ENCODE measurements at regions not wholly inside any gene's neighbourhood (a gene's known extent, or its start where the extent isn't known, plus 50 kb on each side); places are given as distances from the start of the nearest gene placed in this dataset.
A peak's percentile ranks its signal among the peaks of the same experiment; 100 is the strongest.
"Not testable (repeated sequence)": the region's sequence is repeated elsewhere in the genome, so short reads cannot be mapped to it uniquely, and the experiment has no call there.

GRCh38 chr5:92222449-92222848 lies 839.3 kb upstream of the ARRDC3 start:
- DNase-seq: peak; percentile 1 to 4

- DNase-seq: not testable (repeated sequence)
These were observed 833.7 kb upstream of the ARRDC3 start for GRCh38 chr5:92216852-92217251.

DNA sequence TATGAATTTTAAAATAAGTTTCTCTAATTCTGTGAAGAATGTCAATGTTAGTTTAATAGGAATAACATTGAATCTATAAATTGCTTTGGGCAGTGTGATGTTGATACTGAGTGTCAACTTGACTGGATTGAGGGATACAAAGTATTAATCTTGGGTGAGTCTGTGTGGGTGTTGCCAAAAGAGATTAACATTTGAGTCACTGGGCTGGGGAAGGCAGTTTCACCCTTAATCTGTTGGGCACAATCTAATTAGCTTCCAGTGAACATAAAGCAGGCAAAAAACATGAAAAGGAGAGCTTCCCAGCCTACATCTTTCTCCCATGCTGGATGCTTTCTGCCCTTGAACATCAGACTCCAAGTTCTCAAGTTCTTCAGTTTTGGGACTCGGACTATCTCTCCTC lies 832.0 kb upstream of the ARRDC3 start:
- DNase-seq: no peak

GRCh38 chr5:92208265-92208664 lies 825.1 kb upstream of the ARRDC3 start:
- DNase-seq: no peak

DNA sequence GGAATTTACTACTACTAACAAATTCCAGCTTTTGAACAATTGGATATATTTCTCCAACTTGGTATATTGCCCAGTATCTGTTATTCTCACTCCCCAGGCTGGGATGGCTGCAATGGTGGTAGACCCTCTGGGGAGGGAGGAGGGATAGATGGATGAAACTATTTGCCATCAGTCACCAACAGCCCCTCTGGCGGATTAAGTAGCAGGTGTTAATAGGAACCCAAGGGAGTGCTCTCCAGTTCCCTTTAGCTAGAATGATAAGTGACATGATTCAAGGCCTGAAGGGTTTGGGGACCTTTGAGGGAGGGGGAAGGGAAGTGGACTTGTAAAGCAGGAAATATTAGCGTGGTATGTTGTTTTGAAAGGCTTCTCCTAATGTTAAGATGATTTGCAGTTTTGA lies 824.0 kb upstream of the ARRDC3 start:
- DNase-seq: no peak

- DNase-seq: no peak
These were observed 823.6 kb upstream of the ARRDC3 start for GRCh38 chr5:92206681-92207080.

- DNase-seq: not testable (repeated sequence)
These were observed 815.9 kb upstream of the ARRDC3 start for GRCh38 chr5:92199035-92199434.

DNA sequence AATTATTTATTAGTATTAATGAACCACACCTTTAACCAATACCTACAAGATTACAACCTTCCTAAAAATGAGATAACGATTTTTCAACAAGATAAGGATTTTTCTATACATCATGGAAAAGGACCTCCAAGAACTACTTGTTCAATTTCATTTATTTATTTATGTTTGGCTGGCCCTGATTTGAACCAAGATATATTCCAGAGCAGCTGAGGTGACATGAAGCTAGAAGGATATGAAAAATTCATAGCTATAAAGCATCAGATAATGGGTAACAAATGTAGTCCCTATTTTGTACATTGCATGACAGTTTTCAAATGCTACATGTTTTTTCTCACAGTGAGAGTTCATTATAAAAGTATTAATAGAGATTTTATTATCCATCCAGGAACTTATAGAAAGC lies 798.5 kb upstream of the ARRDC3 start:
- no peak for DNase-seq

DNA sequence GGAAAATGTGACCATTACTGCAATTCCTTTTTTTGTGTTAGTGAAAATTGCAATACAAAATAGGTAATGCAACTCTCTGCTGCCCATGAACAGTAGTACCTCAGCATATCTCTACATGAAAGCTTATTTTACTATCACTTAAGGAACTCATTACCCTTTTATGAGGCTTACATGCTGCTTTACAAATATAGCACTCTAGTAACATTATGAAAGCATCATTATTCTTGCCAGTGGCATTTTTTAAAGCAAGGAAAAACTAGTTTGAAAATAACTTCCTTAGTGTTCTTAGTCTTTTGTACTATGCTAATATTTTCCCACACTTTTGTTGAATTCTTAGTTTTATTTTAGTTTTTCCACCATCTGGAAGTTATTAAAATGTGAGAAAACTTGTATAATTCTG lies 797.3 kb upstream of the ARRDC3 start:
- no peak for DNase-seq

DNA sequence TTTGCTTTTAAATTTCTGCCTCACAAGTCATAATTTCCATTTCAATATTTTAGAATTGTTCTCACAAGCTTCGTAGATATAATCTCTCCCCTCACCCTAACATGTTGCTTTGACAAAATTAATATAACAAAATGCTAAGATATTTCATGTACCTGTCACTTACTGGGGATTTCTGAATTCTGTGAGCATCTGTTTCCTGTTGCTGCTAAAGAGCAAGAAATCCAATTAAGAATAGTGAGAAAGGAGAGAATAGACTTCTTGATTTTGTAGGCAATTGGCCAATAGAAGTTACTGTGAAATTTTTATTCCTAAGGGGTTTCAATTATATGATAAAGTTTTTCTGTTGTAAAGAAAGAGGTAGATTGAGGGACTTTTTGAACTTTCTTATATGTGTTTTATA lies 796.5 kb upstream of the ARRDC3 start:
- no peak for DNase-seq

GRCh38 chr5:92177926-92178487 lies 794.9 kb upstream of the ARRDC3 start:
- DNase-seq: no peak

GRCh38 chr5:92163906-92164305 lies 780.8 kb upstream of the ARRDC3 start:
- no peak for DNase-seq

- no peak for DNase-seq
These were observed 764.7 kb upstream of the ARRDC3 start for GRCh38 chr5:92147798-92148197.

DNA sequence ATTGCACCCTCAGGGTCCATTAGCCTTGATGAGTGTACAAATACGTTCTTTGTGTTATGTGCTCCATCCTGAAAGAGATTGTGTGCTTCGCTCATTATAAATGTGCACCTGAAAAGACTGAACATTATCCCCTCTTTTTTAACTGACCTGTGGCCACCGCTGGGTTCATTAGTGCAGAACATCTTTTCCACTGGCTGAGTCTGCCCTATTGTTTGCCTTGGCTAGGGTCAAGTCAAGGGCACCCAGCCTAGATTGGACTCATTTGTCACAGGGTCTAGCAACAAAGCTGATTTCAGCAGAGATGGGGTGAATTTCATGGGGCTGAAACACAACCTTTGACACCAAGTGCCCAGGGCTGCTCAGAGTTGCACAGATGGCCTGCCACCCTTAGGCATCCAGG lies 764.1 kb upstream of the ARRDC3 start:
- DNase-seq: no peak

GRCh38 chr5:92145852-92146251 lies 762.7 kb upstream of the ARRDC3 start:
- DNase-seq: no peak

DNA sequence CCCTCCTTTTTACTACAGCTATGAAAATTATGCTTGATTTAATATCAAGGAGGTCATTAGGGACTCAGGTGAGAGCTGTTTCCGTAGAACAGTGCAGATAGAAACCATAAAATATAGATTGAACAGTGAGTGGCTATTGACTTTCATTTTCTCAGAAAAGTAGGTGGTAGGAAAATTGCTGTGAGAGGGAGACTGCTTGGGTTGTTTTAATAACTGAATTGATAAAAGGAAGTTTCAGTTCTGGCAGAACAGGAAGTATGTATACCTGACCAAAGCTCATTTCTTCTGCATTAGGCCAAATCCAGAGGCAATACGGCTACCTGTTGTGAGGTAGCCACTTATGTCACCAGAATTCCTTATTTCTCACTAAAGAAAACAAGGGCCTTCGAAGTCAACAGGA lies 761.7 kb upstream of the ARRDC3 start:
- DNase-seq: no peak

DNA sequence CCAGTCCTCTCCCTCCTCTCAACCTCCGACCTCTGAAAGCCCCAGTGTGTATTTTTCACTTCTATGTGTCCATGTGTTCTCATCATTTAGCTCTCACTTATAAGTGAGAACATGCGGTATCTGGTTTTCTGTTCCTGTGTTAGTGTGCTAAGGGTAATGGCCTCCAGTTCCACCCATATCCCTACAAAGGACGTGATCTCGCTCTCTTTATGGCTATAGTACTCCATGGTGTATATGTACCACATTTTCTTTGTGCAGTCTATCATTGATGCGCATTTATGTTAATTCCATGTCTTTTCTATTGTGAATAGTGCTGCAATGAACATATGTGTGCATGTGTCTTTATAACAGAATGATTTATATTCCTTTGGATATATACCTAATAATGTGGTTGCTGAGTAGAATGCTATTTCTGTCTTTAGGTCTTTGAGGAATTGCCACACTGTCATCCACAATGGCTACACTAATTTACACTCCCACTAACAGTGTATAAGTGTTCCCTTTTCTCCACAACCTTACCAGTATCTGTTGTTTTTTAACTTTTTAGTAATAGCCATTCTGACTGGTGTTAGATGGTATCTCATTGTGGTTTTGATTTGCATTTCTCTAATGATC lies 749.3 kb upstream of the ARRDC3 start:
- DNase-seq: not testable (repeated sequence)

- DNase-seq: no peak
These were observed 743.1 kb upstream of the ARRDC3 start for GRCh38 chr5:92126182-92126581.

DNA sequence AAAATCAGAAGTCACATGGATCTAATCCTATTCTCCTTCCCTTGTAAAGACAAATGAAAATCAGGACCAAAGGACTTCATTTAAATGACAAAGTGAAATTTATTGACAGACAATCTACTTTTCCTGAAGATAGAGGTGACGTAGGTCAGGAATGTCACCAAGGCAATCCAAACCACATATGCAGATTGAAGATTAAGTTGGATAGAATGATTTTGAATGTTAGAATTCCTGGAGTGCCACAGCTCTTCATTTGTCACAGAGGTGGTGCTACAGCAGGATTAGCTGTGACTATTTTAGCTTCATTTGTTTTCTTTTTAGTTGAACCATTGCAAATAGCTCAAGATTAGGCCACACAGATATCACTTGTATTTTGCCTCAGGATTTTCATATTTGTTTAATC lies 736.0 kb upstream of the ARRDC3 start:
- DNase-seq: no peak

GRCh38 chr5:92106808-92107207 lies 723.7 kb upstream of the ARRDC3 start:
- DNase-seq: no peak

DNA sequence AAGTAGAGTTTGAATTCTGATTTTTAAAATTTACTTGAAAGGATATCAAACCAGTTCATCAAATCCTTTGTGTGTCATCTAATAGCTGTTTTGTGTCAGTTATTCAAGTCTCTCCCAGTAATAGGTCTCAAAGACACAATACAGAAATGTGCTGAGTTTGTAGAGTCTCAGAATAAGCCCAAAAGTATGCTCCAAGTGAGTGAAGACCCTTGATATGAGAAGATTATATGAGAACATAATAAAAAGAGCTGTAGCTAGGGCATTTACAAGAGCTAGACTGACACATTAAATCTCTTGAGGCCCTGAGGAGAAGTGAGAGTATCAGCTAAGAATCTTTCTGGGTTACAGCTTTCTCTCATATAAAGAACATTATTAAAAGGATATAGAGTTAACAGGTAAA lies 721.0 kb upstream of the ARRDC3 start:
- DNase-seq: no peak

DNA sequence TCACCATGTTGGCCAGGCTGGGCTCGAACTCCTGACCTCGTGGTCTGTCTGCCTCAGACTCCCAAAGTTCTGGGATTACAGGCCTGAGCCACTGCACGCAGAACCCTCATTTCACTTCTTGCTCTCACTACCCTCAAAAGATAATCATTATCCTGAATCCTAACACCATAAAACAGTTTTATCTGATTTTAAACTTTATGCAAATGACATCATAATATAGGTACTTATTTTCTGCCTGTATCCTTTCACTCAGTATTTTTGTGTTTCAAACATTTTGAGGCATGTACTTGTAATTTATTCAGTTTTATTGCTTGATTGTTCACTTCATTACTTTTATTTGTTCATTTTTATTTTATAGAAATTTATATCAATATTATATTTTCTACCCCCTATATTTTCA lies 719.2 kb upstream of the ARRDC3 start:
- no peak for DNase-seq

DNA sequence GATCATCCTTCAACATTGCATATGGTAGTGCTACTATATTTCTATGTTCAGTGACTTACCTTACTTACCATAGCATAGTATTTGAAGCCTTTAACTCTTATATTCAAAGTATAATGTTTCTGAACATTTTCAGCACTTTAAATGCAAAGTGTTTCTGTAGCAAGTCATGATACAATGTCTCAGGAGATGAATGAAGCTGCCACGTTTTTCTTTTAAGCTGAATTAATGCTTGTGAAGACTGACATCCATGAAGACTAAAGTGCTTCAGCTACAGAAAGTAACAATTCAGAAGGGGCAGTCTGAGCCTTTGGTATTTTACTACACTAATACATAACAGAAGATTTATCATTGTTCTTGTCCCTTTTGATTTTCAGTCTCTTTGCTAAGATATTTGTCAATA lies 709.1 kb upstream of the ARRDC3 start:
- no peak for DNase-seq

GRCh38 chr5:92086059-92086811 lies 703.1 kb upstream of the ARRDC3 start:
- no peak for DNase-seq
